Hepatocyte (in vitro differentiated cells): ENCODE measurements at regions not wholly inside any gene's neighbourhood (a gene's known extent, or its start where the extent isn't known, plus 50 kb on each side); places are given as distances from the start of the nearest gene placed in this dataset.

ENCODE experiments used
- CTCF ChIP-seq: fragments of 200-600 bp; sonication (generic); IDR thresholded peaks from 2 replicates; pipeline ENCODE4 v1.5.1; 2016; ENCODE audit warnings: antibody characterized with exemption, mild to moderate bottlenecking; ENCODE audit not compliant: poor library complexity
- EZH2phosphoT487 ChIP-seq: fragments of 200-600 bp; sonication (generic); IDR thresholded peaks from one replicate; pipeline ENCODE4 v1.6.1; 2018; ENCODE audit warnings: antibody characterized with exemption, mild to moderate bottlenecking, low read depth, moderate library complexity; ENCODE audit not compliant: unreplicated experiment, severe bottlenecking

- no peak for TF ChIP-seq CTCF
- TF ChIP-seq EZH2phosphoT487 = no peak
Measured at GRCh38 chr11:98836156-98836555, 184.6 kb upstream of the CNTN5 start.
